ENCODE measurements at regions not wholly inside any gene's neighbourhood (a gene's known extent, or its start where the extent isn't known, plus 50 kb on each side); places are given as distances from the start of the nearest gene placed in this dataset.

DNA sequence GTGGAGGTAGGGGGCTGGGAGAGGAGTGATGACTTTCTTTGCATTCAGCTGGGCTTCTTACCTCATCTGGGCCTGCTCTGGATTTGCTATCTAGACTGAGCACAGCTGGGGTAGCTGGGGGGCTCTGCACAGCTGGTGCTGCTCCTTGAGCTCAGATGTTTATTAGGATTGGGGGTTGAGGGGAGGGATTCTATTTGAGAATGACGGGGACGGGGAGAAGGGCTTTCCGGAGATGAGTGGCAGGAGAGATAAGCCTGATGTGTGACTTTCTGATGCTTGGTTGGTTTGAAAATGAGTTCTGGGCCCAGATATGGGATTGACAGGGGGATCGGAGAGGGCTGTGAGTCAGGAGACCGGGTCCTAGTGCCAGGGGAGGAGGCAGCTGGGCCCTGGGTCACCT lies 146.1 kb upstream of the CSF3R start:
- no peak overlapping the region for H4K91ac ChIP-seq (replicated peaks; ENCODE audit: insufficient read length, low read length)
- H3K18ac ChIP-seq (ENCODE audit: extremely low read depth, low read length) = no peak overlapping the region
- no peak overlapping the region for H2BK5ac ChIP-seq (ENCODE audit: low read depth, low read length)
- no peak overlapping the region for H2BK20ac ChIP-seq (ENCODE audit: low read length)
- H2BK120ac ChIP-seq (replicated peaks; ENCODE audit: low read depth, low read length) = no peak overlapping the region
- H2BK12ac ChIP-seq (ENCODE audit: low read depth, low read length) = no peak overlapping the region
- no peak overlapping the region for H4K5ac ChIP-seq (ENCODE audit: insufficient read length, low read depth, low read length)
- no peak overlapping the region for H3K9ac ChIP-seq (replicated peaks in 1 of 4; ENCODE audit: extremely low read depth in 1 of 4, low read depth in 3 of 4, low read length in 3 of 4)
- H3K9me3 ChIP-seq (ENCODE audit: insufficient read depth in 2 of 2, low read depth in 1 of 2, low read length in 1 of 2) = no peaks in the 10 kb centered on the region
- no peak overlapping the region for H3K4me2 ChIP-seq (ENCODE audit: insufficient read depth in 1 of 2, low read depth in 2 of 2, low read length in 2 of 2)
- ChIA-PET POLR2A (ENCODE audit: partially characterized antibody) (no interaction called here), CTCF (ENCODE audit: partially characterized antibody) (interaction anchor here (0.8 to 25.9 kb wide), 9 partner anchors 12 to 112 kb away, joined by 3 to 303 read pairs (median 6); no protein-coding TSS in a partner anchor)
- no peak overlapping the region for H2BK15ac ChIP-seq (ENCODE audit: low read length)
- H2AFZ ChIP-seq (ENCODE audit: low read length) = no peak overlapping the region
- H3K79me1 ChIP-seq (ENCODE audit: low read depth, low read length) = no peaks in the 10 kb centered on the region
- DNase-seq (ENCODE audit: low read depth in 1 of 2, low spot score in 2 of 2) (no peak), FAIRE-seq (no peak)
- H3K79me2 ChIP-seq (ENCODE audit: control insufficient read depth in 1 of 2, insufficient read depth in 2 of 2, low read length in 2 of 2) = no peaks in the 10 kb centered on the region
- H3K4me1 ChIP-seq (replicated peaks in 1 of 4; ENCODE audit: control insufficient read depth in 3 of 4, insufficient read depth in 4 of 4, low read length in 3 of 4) = peaks cover 0 to 7% (median 6%) of the 10 kb centered on the region in 4 experiments; a peak in 6 of 7 replicates
- no peak overlapping the region for H3K14ac ChIP-seq (ENCODE audit: insufficient read length)
- no peak overlapping the region for H3K27ac ChIP-seq (ENCODE audit: low read depth, low read length)
- no peak overlapping the region for H3K4ac ChIP-seq (replicated peaks; ENCODE audit: insufficient read length, low read depth, low read length)
- no peak overlapping the region for H3K56ac ChIP-seq (replicated peaks; ENCODE audit: insufficient read length, low read depth, low read length)
- no peaks in the 10 kb centered on the region for H3K36me3 ChIP-seq (ENCODE audit: control insufficient read depth in 2 of 4, insufficient read depth in 4 of 4, low read length in 3 of 4)
- no peaks in the 10 kb centered on the region; the same call in 1 of the 2 replicates for H3K23me2 ChIP-seq (ENCODE audit: low read depth, low read length)
- no peak overlapping the region for H4K8ac ChIP-seq (ENCODE audit: extremely low read depth, insufficient read depth, low read length)
- 91% methylated on average over 5 of the region's 5 CpGs; no CpG with 5 or more reads in 1 of the 2 experiments for WGBS, 2 experiments (ENCODE audit: extremely low coverage in 1 of 2, insufficient coverage in 1 of 2, insufficient read length in 1 of 2, insufficient replicate concordance in 2 of 2, low coverage in 1 of 2, low lambda C conversion rate in 2 of 2, missing lambda C conversion rate in 1 of 2)
- TF ChIP-seq FOSL1 (IDR thresholded peaks at IDR 0.05; ENCODE audit: insufficient read depth, low read depth, low read length) (no peak), EGR1 (IDR thresholded peaks at IDR 0.05; ENCODE audit: borderline replicate concordance, low read depth, low read length) (no peak), HDAC6 (IDR thresholded peaks at IDR 0.05; ENCODE audit: low read depth, low read length) (no peak), NANOG (IDR thresholded peaks at IDR 0.05; ENCODE audit: insufficient read depth, low read depth, low read length, poor library complexity, severe bottlenecking) (no peak), POLR2A (IDR thresholded peaks at IDR 0.05; ENCODE audit: control extremely low read depth in 1 of 2, low read depth in 2 of 2, low read length in 2 of 2) (no peak), CBX5 (IDR thresholded peaks at IDR 0.05; ENCODE audit: low read depth, low read length) (no peak)
- H4K20me1 ChIP-seq (replicated peaks in 1 of 2; ENCODE audit: control insufficient read depth in 1 of 2, insufficient read depth in 2 of 2, low read length in 2 of 2) = no peaks in the 10 kb centered on the region
- H3K27me3 ChIP-seq (replicated peaks in 1 of 4; ENCODE audit: control insufficient read depth in 3 of 4, extremely low read depth in 1 of 4, insufficient read depth in 3 of 4, low read length in 3 of 4) = 0 out of 7 replicates have a peak, but pooled peaks cover 0 to 2% (median 0%) of the 10 kb centered on the region in 4 experiments
- no peak overlapping the region for H3K23ac ChIP-seq (ENCODE audit: insufficient read length)
- H2AK5ac ChIP-seq (ENCODE audit: low read depth, low read length) = no peak overlapping the region
- no peak overlapping the region for H3K4me3 ChIP-seq (ENCODE audit: extremely low read depth in 1 of 4, insufficient read depth in 2 of 4, low read depth in 3 of 4, low read length in 4 of 4)

Data from H1 (cell line).